Stomach (tissue), 8 donors: ENCODE measurements at regions not wholly inside any gene's neighbourhood (a gene's known extent, or its start where the extent isn't known, plus 50 kb on each side); places are given as distances from the start of the nearest gene placed in this dataset.
"Not testable (repeated sequence)": the region's sequence is repeated elsewhere in the genome, so short reads cannot be mapped to it uniquely, and the experiment has no call there.

Experiments used
- DNase-seq, 2 donors: peaks; one replicate each; pipeline versions ENCODE4 v3.0.0 to v3.0.0-alpha.2; 2013 to 2019
- H3K27ac ChIP-seq, 5 donors: fragments of 200-600 bp in 4 of 5; sonication (generic) in 4 of 5; one replicate each; pipeline ENCODE4 v1.5.1; 2013 to 2019; ENCODE audit warnings: mild to moderate bottlenecking in 1 of 5, moderate library complexity in 1 of 5
- H3K27me3 ChIP-seq, 3 donors: fragments of 200-600 bp; sonication (generic); one replicate each; pipeline ENCODE4 v1.5.1; 2017 to 2019; ENCODE audit warnings: mixed run types in 1 of 3
- H3K36me3 ChIP-seq, 4 donors: fragments of 200-600 bp; sonication (generic); 1 replicate in 3 of 4; 2 replicates in 1 of 4; pipeline ENCODE4 v1.5.1; 2016 to 2019
- H3K4me1 ChIP-seq, 4 donors: fragments of 200-600 bp; sonication (generic); one replicate each; pipeline ENCODE4 v1.5.1; 2016 to 2019
- H3K4me3 ChIP-seq, 4 donors: fragments of 200-600 bp; sonication (generic) in 3 of 4; one replicate each; pipeline ENCODE4 v1.5.1; 2016 to 2019; ENCODE audit warnings: mild to moderate bottlenecking in 1 of 4
- H3K9me3 ChIP-seq, 4 donors: fragments of 200-600 bp; sonication (generic); one replicate each; pipeline ENCODE4 v1.5.1; 2016 to 2019
- CTCF ChIP-seq, 7 experiments: fragments of 450-650 bp in 4 of 7; fragments of 200-600 bp in 3 of 7; sonication (generic) in 3 of 7; IDR thresholded peaks; one replicate each; pipeline ENCODE4 v1.5.1; 2016 to 2019; ENCODE audit warnings: antibody characterized with exemption in 7 of 7, control low read depth in 2 of 7, mild to moderate bottlenecking in 1 of 7
- EP300 ChIP-seq: sonication (generic); formaldehyde crosslinking; IDR thresholded peaks from one replicate; pipeline ENCODE4 v1.6.1; 2017; ENCODE audit warnings: antibody characterized with exemption
- POLR2A ChIP-seq, 4 donors: fragments of 450-650 bp; IDR thresholded peaks; one replicate each; pipeline ENCODE4 v1.6.1; 2016; ENCODE audit warnings: antibody characterized with exemption in 4 of 4, control low read depth in 2 of 4, mild to moderate bottlenecking in 1 of 4, moderate library complexity in 1 of 4
- POLR2AphosphoS5 ChIP-seq, 3 donors: sonication (generic); formaldehyde crosslinking; IDR thresholded peaks; one replicate each; pipeline ENCODE4 v1.6.1; 2016; ENCODE audit warnings: antibody characterized with exemption in 3 of 3
- WGBS, 5 donors: extraction: QIAGEN DNeasy Blood & Tissue Kit in 3 of 5; methylation state at CpG; one replicate each; pipeline versions ENCODE4 v1.1.5 to v1.1.7; 2013 to 2018; 5-methylcytosine and 5-hydroxymethylcytosine counted together
- intact Hi-C: fragments of 100-400 bp; cut with DNase I; formaldehyde crosslinking; loops from one replicate; pipeline ENCODE4 v1.15.1; 2023; ENCODE audit warnings: low total_unique reads
- donor health status: healthy with polysubstance abuse.
- donor health status: Bipolar disorder and iron deficiency.
- donor health status: healthy.

- Histone ChIP-seq H3K36me3 (no peaks in the 10 kb centered on the region), H3K4me1 (no peaks in the 10 kb centered on the region), H3K27ac (no peak overlapping the region), H3K27me3 (no peaks in the 10 kb centered on the region), H3K4me3 (no peak overlapping the region), H3K9me3 (no peaks in the 10 kb centered on the region)
- intact Hi-C loops = no loop called here
- DNase-seq = no peak
- TF ChIP-seq CTCF (IDR thresholded peaks at IDR 0.05) (no peak), POLR2A (IDR thresholded peaks at IDR 0.05) (no peak), EP300 (no peak), POLR2AphosphoS5 (IDR thresholded peaks at IDR 0.05) (no peak)
- 56 to 72% (median 62%) methylated on average over 2 of the region's 2 CpGs for WGBS, 5 donors
Observed at GRCh38 chr2:75892490-75892889, 181.8 kb upstream of the GCFC2 start.

GRCh38 chr2:75882530-75882929 is 171.8 kb upstream of the GCFC2 start:
- H3K27ac ChIP-seq = no peak overlapping the region
- WGBS, 5 donors = 68 to 85% (median 84%) methylated on average over 2 of the region's 2 CpGs
- no peaks in the 10 kb centered on the region for H3K4me1 ChIP-seq
- no peaks in the 10 kb centered on the region for H3K36me3 ChIP-seq
- no peaks in the 10 kb centered on the region for H3K27me3 ChIP-seq
- no peak overlapping the region for H3K4me3 ChIP-seq
- H3K9me3 ChIP-seq = peaks cover 0 to 3% (median 0%) of the 10 kb centered on the region in 4 donors
- intact Hi-C loops = no loop called here
- TF ChIP-seq EP300 = no peak
- DNase-seq = no peak

GRCh38 chr2:75875606-75876005 is 164.9 kb upstream of the GCFC2 start:
- H3K36me3 ChIP-seq, DNase-seq, H3K9me3 ChIP-seq, H3K27me3 ChIP-seq, H3K27ac ChIP-seq, H3K4me3 ChIP-seq, H3K4me1 ChIP-seq, intact Hi-C loops: not testable (repeated sequence)
- WGBS, 5 donors = 78 to 96% (median 91%) methylated on average over 6 to 7 of the region's 7 CpGs

- WGBS, 5 donors = 92 to 96% (median 95%) methylated on average over 25 of the region's 25 CpGs
- DNase-seq, H3K27ac ChIP-seq, H3K4me3 ChIP-seq, H3K27me3 ChIP-seq, H3K9me3 ChIP-seq, H3K4me1 ChIP-seq, H3K36me3 ChIP-seq, intact Hi-C loops: not testable (repeated sequence)
Observed at GRCh38 chr2:75871762-75872614, 161.3 kb upstream of the GCFC2 start.

GRCh38 chr2:75870651-75871137 is 160.0 kb upstream of the GCFC2 start:
- WGBS, 5 donors = 64 to 70% (median 68%) methylated on average over 6 of the region's 6 CpGs
- no peak overlapping the region for H3K4me3 ChIP-seq

More at GRCh38 chr2:75870651-75871137, 160.0 kb upstream of the GCFC2 start:
- peaks cover 0 to 4% (median 0%) of the 10 kb centered on the region in 4 donors for H3K9me3 ChIP-seq
- peaks cover 0 to 5% (median 0%) of the 10 kb centered on the region in 4 donors for H3K4me1 ChIP-seq
- H3K27me3 ChIP-seq = no peaks in the 10 kb centered on the region
- no peak for DNase-seq
- intact Hi-C loops = no loop called here
- H3K27ac ChIP-seq = no peak overlapping the region
- TF ChIP-seq POLR2A (IDR thresholded peaks at IDR 0.05) (no peak), EP300 (no peak), POLR2AphosphoS5 (IDR thresholded peaks at IDR 0.05) (no peak), CTCF (IDR thresholded peaks at IDR 0.05) (no peak)
- no peaks in the 10 kb centered on the region for H3K36me3 ChIP-seq
